Endothelial cell (in vitro differentiated cells): ENCODE measurements at regions not wholly inside any gene's neighbourhood (a gene's known extent, or its start where the extent isn't known, plus 50 kb on each side); places are given as distances from the start of the nearest gene placed in this dataset.
A peak's percentile ranks its signal among the peaks of the same experiment; 100 is the strongest.

Source experiments
- DNase-seq: peaks from one replicate; pipeline ENCODE4 v3.0.0; 2021; ENCODE audit warnings: low spot score
- H3K27ac Mint-ChIP-seq: one replicate; pipeline ENCODE4 v1.8.0; 2021; ENCODE audit warnings: mixed read lengths, inconsistent platforms; ENCODE audit not compliant: unreplicated experiment
- H3K27me3 Mint-ChIP-seq: one replicate; pipeline ENCODE4 v1.8.0; 2021; ENCODE audit warnings: mild to moderate bottlenecking, moderate library complexity, mixed read lengths, inconsistent platforms; ENCODE audit not compliant: unreplicated experiment
- H3K36me3 Mint-ChIP-seq: one replicate; pipeline ENCODE4 v1.8.0; 2021; ENCODE audit warnings: mild to moderate bottlenecking, low read depth, mixed read lengths, inconsistent platforms; ENCODE audit not compliant: unreplicated experiment
- H3K4me1 Mint-ChIP-seq: one replicate; pipeline ENCODE4 v1.8.0; 2021; ENCODE audit warnings: mild to moderate bottlenecking, mixed read lengths, inconsistent platforms; ENCODE audit not compliant: unreplicated experiment
- H3K4me3 Mint-ChIP-seq: one replicate; pipeline ENCODE4 v1.8.0; 2021; ENCODE audit warnings: mild to moderate bottlenecking, mixed read lengths, inconsistent platforms; ENCODE audit not compliant: unreplicated experiment
- H3K9me3 Mint-ChIP-seq: one replicate; pipeline ENCODE4 v1.8.0; 2021; ENCODE audit warnings: mixed read lengths, inconsistent platforms; ENCODE audit not compliant: unreplicated experiment
- TF ChIP-seq, protein P1 (sequence below): fragments of 200-600 bp; sonication (generic); IDR thresholded peaks from one replicate; pipeline ENCODE4 v1.5.0; 2021; ENCODE audit warnings: antibody characterized with exemption; ENCODE audit not compliant: unreplicated experiment

DNA sequence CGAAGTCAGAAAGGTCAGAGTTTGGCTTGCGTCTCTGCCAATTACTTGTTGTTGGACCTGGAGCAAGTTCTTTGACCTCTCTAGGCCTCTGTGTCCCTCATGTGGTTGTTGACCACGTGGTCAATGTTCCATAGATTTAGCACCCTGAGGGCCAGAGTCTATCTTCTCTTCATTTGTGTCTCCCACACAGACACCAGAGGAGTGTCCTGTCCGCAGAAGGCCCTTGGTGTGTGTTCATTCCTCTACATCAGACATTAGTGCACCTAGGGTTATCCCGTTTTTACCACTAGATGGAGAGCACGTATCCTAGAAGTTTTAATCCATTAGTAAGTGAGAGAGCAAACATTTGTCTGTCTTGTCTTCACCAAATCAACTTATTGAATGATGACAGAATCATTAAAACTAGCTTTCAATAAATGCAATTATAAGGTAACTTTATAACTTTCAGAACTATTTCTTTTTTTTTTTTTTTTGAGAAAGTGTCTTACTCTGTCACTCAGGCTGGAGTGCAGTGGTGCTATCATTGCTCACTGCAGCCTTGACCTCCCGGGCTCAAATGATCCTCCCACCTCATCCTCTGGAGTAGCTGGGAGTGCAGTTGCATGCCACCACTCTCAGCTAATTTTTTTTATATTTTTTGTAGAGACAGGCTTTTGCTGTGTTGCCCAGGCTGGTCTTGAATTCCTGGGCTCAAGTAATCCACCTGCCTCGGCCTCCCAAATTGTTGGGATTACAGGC, 122.5 kb upstream of the ANKRD1 start:
- peak; percentile 13 for DNase-seq
- no peak overlapping the region for H3K27ac Mint-ChIP-seq

DNA sequence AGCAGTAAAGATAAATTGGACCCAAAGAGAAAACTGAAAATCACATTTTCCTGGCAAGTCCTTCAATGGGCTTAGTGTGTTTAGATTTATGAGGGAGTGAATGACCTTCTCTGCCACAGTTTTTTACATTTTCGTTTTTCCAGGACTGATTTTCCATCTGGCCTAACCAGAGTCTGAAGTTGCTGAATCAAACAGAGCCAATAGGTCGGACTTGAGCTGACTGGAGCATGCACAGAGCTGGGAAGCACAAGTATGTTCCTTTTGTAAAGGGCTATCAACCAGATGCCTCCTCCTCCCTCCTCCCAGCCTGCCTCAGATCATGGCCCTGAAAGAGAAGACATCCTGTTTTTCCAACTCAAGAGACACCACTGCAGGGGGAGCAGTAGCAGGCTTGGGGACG, 126.0 kb upstream of the ANKRD1 start:
- Mint-ChIP-seq H3K4me3 (no peak overlapping the region), H3K9me3 (no peaks in the 10 kb centered on the region), H3K4me1 (peaks cover 9% of the 10 kb centered on the region), H3K36me3 (no peaks in the 10 kb centered on the region), H3K27me3 (peaks cover 1% of the 10 kb centered on the region), H3K27ac (no peak overlapping the region)
- no peak for DNase-seq
- TF ChIP-seq, protein P1, sequence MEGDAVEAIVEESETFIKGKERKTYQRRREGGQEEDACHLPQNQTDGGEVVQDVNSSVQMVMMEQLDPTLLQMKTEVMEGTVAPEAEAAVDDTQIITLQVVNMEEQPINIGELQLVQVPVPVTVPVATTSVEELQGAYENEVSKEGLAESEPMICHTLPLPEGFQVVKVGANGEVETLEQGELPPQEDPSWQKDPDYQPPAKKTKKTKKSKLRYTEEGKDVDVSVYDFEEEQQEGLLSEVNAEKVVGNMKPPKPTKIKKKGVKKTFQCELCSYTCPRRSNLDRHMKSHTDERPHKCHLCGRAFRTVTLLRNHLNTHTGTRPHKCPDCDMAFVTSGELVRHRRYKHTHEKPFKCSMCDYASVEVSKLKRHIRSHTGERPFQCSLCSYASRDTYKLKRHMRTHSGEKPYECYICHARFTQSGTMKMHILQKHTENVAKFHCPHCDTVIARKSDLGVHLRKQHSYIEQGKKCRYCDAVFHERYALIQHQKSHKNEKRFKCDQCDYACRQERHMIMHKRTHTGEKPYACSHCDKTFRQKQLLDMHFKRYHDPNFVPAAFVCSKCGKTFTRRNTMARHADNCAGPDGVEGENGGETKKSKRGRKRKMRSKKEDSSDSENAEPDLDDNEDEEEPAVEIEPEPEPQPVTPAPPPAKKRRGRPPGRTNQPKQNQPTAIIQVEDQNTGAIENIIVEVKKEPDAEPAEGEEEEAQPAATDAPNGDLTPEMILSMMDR = no peak

More for the DNA sequence above, 122.5 kb upstream of the ANKRD1 start:
- TF ChIP-seq, protein P1 = peak; percentile 50
- Mint-ChIP-seq H3K4me3 (no peak overlapping the region), H3K36me3 (no peaks in the 10 kb centered on the region), H3K9me3 (no peaks in the 10 kb centered on the region), H3K4me1 (peaks cover 7% of the 10 kb centered on the region), H3K27me3 (no peaks in the 10 kb centered on the region)

DNA sequence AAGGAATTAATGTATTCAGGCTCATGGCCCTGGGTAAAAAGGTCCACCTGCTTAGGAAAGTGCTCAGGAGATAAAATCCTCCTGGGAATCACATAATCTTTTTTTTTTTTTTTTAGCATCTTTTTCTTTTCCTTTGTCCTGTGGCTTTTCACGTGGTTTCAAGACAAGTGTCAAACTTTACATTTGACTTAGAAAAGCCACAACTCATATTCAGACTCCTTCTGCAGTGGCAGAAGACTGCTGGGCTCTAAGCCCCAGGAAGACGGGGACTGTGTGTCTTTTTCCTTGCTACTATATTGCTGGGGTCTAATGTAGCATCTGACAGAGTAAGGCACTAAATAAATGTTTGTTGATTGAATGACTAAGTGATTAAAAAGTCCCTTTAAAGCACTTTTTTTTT, 127.5 kb upstream of the ANKRD1 start:
- Mint-ChIP-seq H3K27me3 (peaks cover 1% of the 10 kb centered on the region), H3K4me3 (no peak overlapping the region), H3K9me3 (no peaks in the 10 kb centered on the region), H3K27ac (no peak overlapping the region), H3K4me1 (peaks cover 9% of the 10 kb centered on the region), H3K36me3 (no peaks in the 10 kb centered on the region)
- TF ChIP-seq, protein P1 = no peak
- no peak for DNase-seq

DNA sequence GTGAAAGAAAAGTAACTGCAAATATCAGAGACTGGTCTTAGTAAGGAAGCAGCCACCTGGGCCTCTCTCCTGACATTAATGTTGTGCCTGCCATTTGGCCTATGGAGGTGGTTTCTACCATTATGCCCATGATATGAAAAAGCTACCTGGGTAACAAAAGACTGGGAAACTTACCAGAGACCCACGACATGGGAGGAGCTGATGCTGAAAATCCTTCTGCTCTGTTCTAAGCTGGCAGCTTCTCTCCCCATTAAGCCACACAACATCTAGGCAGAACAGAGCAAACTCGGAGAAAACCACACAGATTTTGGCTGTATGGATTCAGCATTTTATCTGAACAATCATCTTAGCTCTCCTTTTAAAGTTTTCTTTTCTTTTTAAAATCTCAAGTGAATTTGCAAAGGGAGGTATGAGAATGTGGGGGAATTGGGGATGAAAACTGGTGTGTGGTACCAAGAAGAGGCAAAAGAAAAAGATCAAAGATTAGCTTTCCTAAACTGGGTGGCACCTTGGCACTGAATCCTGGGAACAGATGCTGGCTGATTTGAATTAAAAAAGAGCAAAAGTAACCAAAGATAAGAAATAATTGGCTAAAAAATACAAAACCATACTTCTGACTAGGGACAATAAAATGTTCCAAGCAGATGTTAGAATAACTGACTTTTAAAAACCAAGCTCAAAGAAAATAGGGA, 128.6 kb upstream of the ANKRD1 start:
- Mint-ChIP-seq H3K36me3 (no peaks in the 10 kb centered on the region), H3K27me3 (peaks cover 1% of the 10 kb centered on the region), H3K9me3 (no peaks in the 10 kb centered on the region), H3K4me1 (peaks cover 9% of the 10 kb centered on the region), H3K27ac (no peak overlapping the region), H3K4me3 (no peak overlapping the region)
- TF ChIP-seq, protein P1 = no peak
- no peak for DNase-seq

DNA sequence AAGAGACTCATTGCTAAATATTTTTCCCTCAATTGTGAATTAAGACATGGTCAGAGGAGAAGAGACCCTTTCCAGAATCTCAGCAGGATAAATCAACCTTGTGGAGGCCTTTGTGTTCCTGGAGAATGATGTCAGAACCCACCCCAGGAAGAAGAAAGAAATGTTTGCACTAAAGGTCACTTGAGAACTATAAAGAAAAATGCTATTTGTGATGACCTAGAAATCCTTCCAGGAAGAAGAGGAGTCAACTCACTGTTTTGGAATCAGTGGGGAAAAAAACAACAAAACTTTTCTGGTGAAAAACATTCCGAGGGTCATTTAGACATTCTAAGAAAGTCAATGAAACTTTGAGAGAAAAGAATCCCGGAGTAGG, 129.1 kb upstream of the ANKRD1 start:
- H3K27me3 Mint-ChIP-seq = peaks cover 1% of the 10 kb centered on the region
- DNase-seq = no peak
- TF ChIP-seq, protein P1 = no peak
- H3K36me3 Mint-ChIP-seq = no peaks in the 10 kb centered on the region
- H3K27ac Mint-ChIP-seq = no peak overlapping the region
- H3K4me3 Mint-ChIP-seq = no peak overlapping the region
- H3K9me3 Mint-ChIP-seq = no peaks in the 10 kb centered on the region
- H3K4me1 Mint-ChIP-seq = peaks cover 9% of the 10 kb centered on the region
